ENCODE measurements at regions not wholly inside any gene's neighbourhood (a gene's known extent, or its start where the extent isn't known, plus 50 kb on each side); places are given as distances from the start of the nearest gene placed in this dataset.

GRCh38 chr10:108899670-108900069 is 1023.6 kb downstream of the XPNPEP1 start:
- Histone ChIP-seq H3K36me3 (ENCODE audit: control insufficient read depth in 1 of 2, insufficient read depth in 2 of 2, low read length in 2 of 2) (no peaks in the 10 kb centered on the region), H4K20me1 (ENCODE audit: insufficient read depth) (no peaks in the 10 kb centered on the region), H3K9me2 (ENCODE audit: insufficient read depth) (no peaks in the 10 kb centered on the region), H2AFZ (ENCODE audit: low read depth, low read length, poor library complexity, severe bottlenecking) (no peak overlapping the region), H3K9ac (ENCODE audit: low read length) (no peak overlapping the region), H3K27me3 (ENCODE audit: insufficient read depth, low read length) (no peaks in the 10 kb centered on the region), H3K9me3 (ENCODE audit: control insufficient read depth in 1 of 2, insufficient read depth in 1 of 2, low read depth in 1 of 2, low read length in 2 of 2) (peaks cover 37 to 57% of the 10 kb centered on the region in 2 experiments; a peak in 2 of 4 replicates), H3K79me2 (ENCODE audit: insufficient read depth, low read length) (no peaks in the 10 kb centered on the region), H3K4me1 (ENCODE audit: control insufficient read depth in 1 of 2, insufficient read depth in 2 of 2, low read length in 2 of 2) (no peaks in the 10 kb centered on the region), H3K27ac (ENCODE audit: low read depth, low read length) (no peak overlapping the region), H3K4me3 (replicated peaks in 1 of 2; ENCODE audit: low read depth in 1 of 2, low read length in 2 of 2) (no peak overlapping the region), H3K4me2 (ENCODE audit: low read length) (no peak overlapping the region)
- ChIA-PET RAD21 (ENCODE audit: low non-redundant PET in 1 of 2, low total read pairs in 2 of 2, uncharacterized antibody in 2 of 2, unreplicated experiment in 2 of 2) (no interaction called here), CTCF (no interaction called here), POLR2A (no interaction called here)
- ATAC-seq (no peak), DNase-seq (ENCODE audit: low read depth, low spot score) (no peak)
- no TSS peak for BruUV-seq (replicated peaks)
- intact Hi-C loops (cut with micrococcal nuclease) = no loop called here
- TF ChIP-seq, protein P1, sequence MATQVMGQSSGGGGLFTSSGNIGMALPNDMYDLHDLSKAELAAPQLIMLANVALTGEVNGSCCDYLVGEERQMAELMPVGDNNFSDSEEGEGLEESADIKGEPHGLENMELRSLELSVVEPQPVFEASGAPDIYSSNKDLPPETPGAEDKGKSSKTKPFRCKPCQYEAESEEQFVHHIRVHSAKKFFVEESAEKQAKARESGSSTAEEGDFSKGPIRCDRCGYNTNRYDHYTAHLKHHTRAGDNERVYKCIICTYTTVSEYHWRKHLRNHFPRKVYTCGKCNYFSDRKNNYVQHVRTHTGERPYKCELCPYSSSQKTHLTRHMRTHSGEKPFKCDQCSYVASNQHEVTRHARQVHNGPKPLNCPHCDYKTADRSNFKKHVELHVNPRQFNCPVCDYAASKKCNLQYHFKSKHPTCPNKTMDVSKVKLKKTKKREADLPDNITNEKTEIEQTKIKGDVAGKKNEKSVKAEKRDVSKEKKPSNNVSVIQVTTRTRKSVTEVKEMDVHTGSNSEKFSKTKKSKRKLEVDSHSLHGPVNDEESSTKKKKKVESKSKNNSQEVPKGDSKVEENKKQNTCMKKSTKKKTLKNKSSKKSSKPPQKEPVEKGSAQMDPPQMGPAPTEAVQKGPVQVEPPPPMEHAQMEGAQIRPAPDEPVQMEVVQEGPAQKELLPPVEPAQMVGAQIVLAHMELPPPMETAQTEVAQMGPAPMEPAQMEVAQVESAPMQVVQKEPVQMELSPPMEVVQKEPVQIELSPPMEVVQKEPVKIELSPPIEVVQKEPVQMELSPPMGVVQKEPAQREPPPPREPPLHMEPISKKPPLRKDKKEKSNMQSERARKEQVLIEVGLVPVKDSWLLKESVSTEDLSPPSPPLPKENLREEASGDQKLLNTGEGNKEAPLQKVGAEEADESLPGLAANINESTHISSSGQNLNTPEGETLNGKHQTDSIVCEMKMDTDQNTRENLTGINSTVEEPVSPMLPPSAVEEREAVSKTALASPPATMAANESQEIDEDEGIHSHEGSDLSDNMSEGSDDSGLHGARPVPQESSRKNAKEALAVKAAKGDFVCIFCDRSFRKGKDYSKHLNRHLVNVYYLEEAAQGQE (IDR thresholded peaks at IDR 0.05; ENCODE audit: low read depth) = no peak
- TF ChIP-seq POLR2A (IDR thresholded peaks at IDR 0.05; ENCODE audit: borderline replicate concordance, extremely low read depth, insufficient read depth, insufficient read length) = no peak
- no peak for TF ChIP-seq YY1 (IDR thresholded peaks at IDR 0.05; ENCODE audit: extremely low read depth, insufficient replicate concordance, low read depth, low read length)
- no peak for TF ChIP-seq CEBPB (IDR thresholded peaks at IDR 0.05; ENCODE audit: low read depth)
- no peak for TF ChIP-seq POLR2AphosphoS5 (IDR thresholded peaks at IDR 0.05; ENCODE audit: low read depth, low read length)

All from HCT116 (cell line).